Spleen (tissue), 7 donors: ENCODE measurements at regions not wholly inside any gene's neighbourhood (a gene's known extent, or its start where the extent isn't known, plus 50 kb on each side); places are given as distances from the start of the nearest gene placed in this dataset.

Experiments used
- POLR2A ChIP-seq, 3 donors: fragments of 450-650 bp; IDR thresholded peaks; one replicate each; pipeline ENCODE4 v1.5.1; 2017; ENCODE audit warnings: antibody characterized with exemption in 3 of 3, mild to moderate bottlenecking in 1 of 3
- TF ChIP-seq, protein P1 (sequence below), 11 experiments: fragments of 200-600 bp in 7 of 11; fragments of 450-650 bp in 4 of 11; sonication (generic) in 4 of 11; IDR thresholded peaks in 8 of 11; conservative IDR thresholded peaks in 3 of 11; 1 replicate in 7 of 11; 2 replicates in 4 of 11; pipeline versions ENCODE4 v1.4.0 to v1.8.0; 2016 to 2021; ENCODE audit warnings: antibody characterized with exemption in 11 of 11, inconsistent platforms in 4 of 11, mild to moderate bottlenecking in 1 of 11
- donor health status: DM: no; HTN: no; CAD: no; lungs with moderate emphysema.
- donor health status: DM: no; HTN: no; CAD: no.
- donor health status: DM: no; HTN: no; CAD: no.

DNA sequence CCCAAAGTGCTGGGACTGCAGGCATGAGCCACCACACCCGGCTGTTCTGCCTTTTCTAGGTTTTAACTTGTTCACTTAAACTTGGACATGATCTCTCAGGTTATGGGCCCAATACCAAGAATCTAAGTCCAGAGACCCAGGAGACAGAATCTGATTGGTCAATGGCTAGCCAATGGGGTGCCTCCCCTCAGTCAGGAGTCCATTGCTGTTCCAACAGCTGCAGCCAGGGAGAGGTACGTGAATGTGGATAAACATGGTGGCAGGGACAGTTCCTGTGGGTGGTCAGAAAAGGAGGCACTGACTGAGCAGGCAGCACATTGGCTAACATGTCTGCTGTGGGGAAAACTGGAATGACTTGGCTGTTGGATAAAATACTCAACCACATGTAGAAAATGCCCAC is 140.3 kb downstream of the RPLP1 start:
- TF ChIP-seq, protein P1, sequence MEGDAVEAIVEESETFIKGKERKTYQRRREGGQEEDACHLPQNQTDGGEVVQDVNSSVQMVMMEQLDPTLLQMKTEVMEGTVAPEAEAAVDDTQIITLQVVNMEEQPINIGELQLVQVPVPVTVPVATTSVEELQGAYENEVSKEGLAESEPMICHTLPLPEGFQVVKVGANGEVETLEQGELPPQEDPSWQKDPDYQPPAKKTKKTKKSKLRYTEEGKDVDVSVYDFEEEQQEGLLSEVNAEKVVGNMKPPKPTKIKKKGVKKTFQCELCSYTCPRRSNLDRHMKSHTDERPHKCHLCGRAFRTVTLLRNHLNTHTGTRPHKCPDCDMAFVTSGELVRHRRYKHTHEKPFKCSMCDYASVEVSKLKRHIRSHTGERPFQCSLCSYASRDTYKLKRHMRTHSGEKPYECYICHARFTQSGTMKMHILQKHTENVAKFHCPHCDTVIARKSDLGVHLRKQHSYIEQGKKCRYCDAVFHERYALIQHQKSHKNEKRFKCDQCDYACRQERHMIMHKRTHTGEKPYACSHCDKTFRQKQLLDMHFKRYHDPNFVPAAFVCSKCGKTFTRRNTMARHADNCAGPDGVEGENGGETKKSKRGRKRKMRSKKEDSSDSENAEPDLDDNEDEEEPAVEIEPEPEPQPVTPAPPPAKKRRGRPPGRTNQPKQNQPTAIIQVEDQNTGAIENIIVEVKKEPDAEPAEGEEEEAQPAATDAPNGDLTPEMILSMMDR (IDR thresholded peaks at IDR 0.05 in 8 of 11, conservative IDR thresholded peaks at IDR 0.05 in 3 of 11) = no peak
- no peak for TF ChIP-seq POLR2A (IDR thresholded peaks at IDR 0.05)
